Endodermal cell (in vitro differentiated cells): ENCODE measurements at regions not wholly inside any gene's neighbourhood (a gene's known extent, or its start where the extent isn't known, plus 50 kb on each side); places are given as distances from the start of the nearest gene placed in this dataset.

Experiments used
- DNase-seq: peaks from one replicate; pipeline ENCODE4 v3.0.0-alpha.2; 2017
- H3K27ac ChIP-seq: 2 replicates; pipeline ENCODE4 v1.5.1; 2013; ENCODE audit warnings: mild to moderate bottlenecking, low read depth, low read length, moderate library complexity
- H3K27me3 ChIP-seq: 2 replicates; pipeline ENCODE4 v1.6.1; 2013; ENCODE audit warnings: mild to moderate bottlenecking, low read length, moderate library complexity; ENCODE audit not compliant: insufficient read depth, control insufficient read depth, poor library complexity, severe bottlenecking
- H3K36me3 ChIP-seq: 2 replicates; pipeline ENCODE4 v1.7.0; 2013; ENCODE audit warnings: mild to moderate bottlenecking, low read length, moderate library complexity; ENCODE audit not compliant: control insufficient read depth, insufficient read depth
- H3K4me1 ChIP-seq: one replicate; pipeline ENCODE4 v1.7.0; 2013; ENCODE audit warnings: low read length; ENCODE audit not compliant: control insufficient read depth, insufficient read depth
- H3K4me3 ChIP-seq: 2 replicates; pipeline ENCODE4 v1.5.1; 2013; ENCODE audit warnings: mild to moderate bottlenecking, low read length, moderate library complexity
- H3K9ac ChIP-seq: 2 replicates; pipeline ENCODE4 v1.6.1; 2013; ENCODE audit warnings: mild to moderate bottlenecking, low read length, moderate library complexity; ENCODE audit not compliant: poor library complexity, severe bottlenecking; ENCODE audit errors: extremely low read depth
- H3K9me3 ChIP-seq: 2 replicates; pipeline ENCODE4 v1.6.1; 2013; ENCODE audit warnings: mild to moderate bottlenecking, low read length, moderate library complexity; ENCODE audit not compliant: control insufficient read depth
- H3K27ac Mint-ChIP-seq: 2 replicates; pipeline ENCODE4 v1.8.0; 2020; ENCODE audit warnings: mixed read lengths
- H3K27me3 Mint-ChIP-seq: 2 replicates; pipeline ENCODE4 v1.8.0; 2021; ENCODE audit warnings: mild to moderate bottlenecking, mixed read lengths; ENCODE audit not compliant: insufficient read depth
- H3K36me3 Mint-ChIP-seq: 2 replicates; pipeline ENCODE4 v1.8.0; 2020; ENCODE audit warnings: low read depth, mixed read lengths
- H3K4me1 Mint-ChIP-seq: 2 replicates; pipeline ENCODE4 v1.8.0; 2020; ENCODE audit warnings: mixed read lengths
- H3K4me3 Mint-ChIP-seq: 2 replicates; pipeline ENCODE4 v1.8.0; 2020; ENCODE audit warnings: mild to moderate bottlenecking, moderate library complexity, mixed read lengths
- H3K9me3 Mint-ChIP-seq: 2 replicates; pipeline ENCODE4 v1.8.0; 2020; ENCODE audit warnings: mild to moderate bottlenecking, mixed read lengths
- WGBS, 2 experiments: methylation state at CpG; one replicate each; pipeline versions ENCODE4 v1.1.5 to v1.1.7; 2013; ENCODE audit warnings: missing lambda C conversion rate in 2 of 2, mixed read lengths in 1 of 2; ENCODE audit not compliant: insufficient coverage in 1 of 2, insufficient read length in 1 of 2; 5-methylcytosine and 5-hydroxymethylcytosine counted together
- TF ChIP-seq, protein P1 (sequence below): fragments of 200-600 bp; sonication (generic); conservative IDR thresholded peaks from 2 replicates; pipeline ENCODE4 v1.5.0; 2021; ENCODE audit warnings: antibody characterized with exemption, mild to moderate bottlenecking

DNA sequence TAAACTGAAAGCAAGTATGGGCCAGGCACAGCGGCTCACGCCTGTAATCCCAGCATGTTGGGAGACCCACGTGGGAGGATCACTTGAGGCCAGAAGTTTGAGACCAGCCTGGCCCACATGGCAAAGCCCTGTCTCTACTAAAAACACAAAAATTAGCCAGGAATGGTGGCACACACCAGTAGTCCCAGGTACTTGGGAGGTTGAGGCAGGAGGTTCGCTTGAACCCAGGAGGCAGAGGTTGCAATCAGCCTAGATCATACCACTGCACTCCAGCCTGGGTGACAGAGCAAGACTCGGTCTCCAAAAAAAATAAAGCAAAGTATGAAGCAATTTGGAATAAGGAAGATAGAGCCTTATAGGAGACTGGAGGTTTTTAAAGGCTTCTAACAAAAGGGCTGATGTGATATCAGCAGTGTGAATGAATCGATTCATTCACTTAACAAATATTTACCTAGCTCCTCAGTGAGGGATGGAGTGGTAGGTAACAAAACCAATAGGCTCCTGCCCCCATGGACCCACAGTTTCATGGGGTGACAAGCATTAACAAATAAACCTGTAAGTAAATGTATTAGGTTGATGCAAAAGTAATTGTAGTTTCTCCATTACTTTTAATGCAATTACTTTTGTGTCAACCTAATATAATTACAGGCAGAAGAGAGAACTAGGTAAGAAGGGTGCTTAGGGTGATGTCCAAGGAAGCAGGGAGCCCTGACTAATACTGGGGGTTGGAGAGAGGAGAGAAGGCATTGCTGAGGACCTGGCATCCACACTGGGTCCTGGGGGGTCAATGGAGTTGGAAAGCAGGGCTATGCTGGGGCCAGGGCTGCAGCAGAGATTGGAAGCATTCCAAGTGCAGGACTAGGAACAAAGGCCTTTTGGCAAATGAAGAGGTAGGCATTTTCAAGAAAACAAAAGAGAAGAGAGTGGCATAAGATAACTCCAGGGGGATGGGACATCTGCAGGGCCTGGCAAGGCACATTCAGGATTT lies 195.4 kb upstream of the ARL4C start:
- Histone ChIP-seq H3K36me3 (no peaks in the 10 kb centered on the region), H3K27me3 (no peaks in the 10 kb centered on the region), H3K9me3 (peaks cover 36% of the 10 kb centered on the region), H3K27ac (no peak overlapping the region), H3K4me1 (peaks cover 20% of the 10 kb centered on the region), H3K4me3 (no peak overlapping the region), H3K9ac (no peak overlapping the region)
- H3K9me3 Mint-ChIP-seq, result peaks cover 48% of the 10 kb centered on the region
- H3K4me1 Mint-ChIP-seq, result peaks cover 33% of the 10 kb centered on the region
- H3K27ac Mint-ChIP-seq, result peak overlapping the region; percentile 82
- peaks cover 32% of the 10 kb centered on the region for H3K36me3 Mint-ChIP-seq
- WGBS, 2 experiments, result 91% methylated on average over 5 to 6 of the region's 6 CpGs
- TF ChIP-seq, protein P1, sequence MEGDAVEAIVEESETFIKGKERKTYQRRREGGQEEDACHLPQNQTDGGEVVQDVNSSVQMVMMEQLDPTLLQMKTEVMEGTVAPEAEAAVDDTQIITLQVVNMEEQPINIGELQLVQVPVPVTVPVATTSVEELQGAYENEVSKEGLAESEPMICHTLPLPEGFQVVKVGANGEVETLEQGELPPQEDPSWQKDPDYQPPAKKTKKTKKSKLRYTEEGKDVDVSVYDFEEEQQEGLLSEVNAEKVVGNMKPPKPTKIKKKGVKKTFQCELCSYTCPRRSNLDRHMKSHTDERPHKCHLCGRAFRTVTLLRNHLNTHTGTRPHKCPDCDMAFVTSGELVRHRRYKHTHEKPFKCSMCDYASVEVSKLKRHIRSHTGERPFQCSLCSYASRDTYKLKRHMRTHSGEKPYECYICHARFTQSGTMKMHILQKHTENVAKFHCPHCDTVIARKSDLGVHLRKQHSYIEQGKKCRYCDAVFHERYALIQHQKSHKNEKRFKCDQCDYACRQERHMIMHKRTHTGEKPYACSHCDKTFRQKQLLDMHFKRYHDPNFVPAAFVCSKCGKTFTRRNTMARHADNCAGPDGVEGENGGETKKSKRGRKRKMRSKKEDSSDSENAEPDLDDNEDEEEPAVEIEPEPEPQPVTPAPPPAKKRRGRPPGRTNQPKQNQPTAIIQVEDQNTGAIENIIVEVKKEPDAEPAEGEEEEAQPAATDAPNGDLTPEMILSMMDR, result no peak
- H3K4me3 Mint-ChIP-seq, result no peak overlapping the region
- no peaks in the 10 kb centered on the region for H3K27me3 Mint-ChIP-seq
- peak; percentile 25 for DNase-seq

DNA sequence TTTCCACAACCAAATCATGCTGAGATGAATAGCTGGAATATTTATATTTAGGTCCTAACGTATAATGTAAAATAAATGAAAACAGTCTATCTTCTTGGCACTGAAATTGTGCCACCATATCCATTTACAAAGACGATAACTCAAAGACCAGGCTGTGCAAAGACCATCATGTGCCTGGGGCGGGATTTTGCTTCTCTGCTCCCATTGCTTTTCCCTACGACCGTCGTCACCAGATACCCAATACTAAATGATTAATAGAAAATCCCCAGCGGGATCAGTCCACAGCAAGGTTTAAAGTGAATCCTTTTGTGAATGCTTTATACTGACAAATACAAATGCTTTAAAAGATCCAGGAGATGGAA lies 194.3 kb upstream of the ARL4C start:
- peak overlapping the region; percentile 91 for H3K27ac ChIP-seq
- no peak overlapping the region for H3K4me3 Mint-ChIP-seq
- H3K27ac Mint-ChIP-seq, result no peak overlapping the region
- WGBS, 2 experiments, result 68 to 87% methylated on average over 5 to 7 of the region's 7 CpGs
- no peak overlapping the region for H3K9ac ChIP-seq
- peaks cover 24% of the 10 kb centered on the region for H3K36me3 Mint-ChIP-seq
- peaks cover 42% of the 10 kb centered on the region for H3K4me1 Mint-ChIP-seq
- peaks cover 26% of the 10 kb centered on the region for H3K4me1 ChIP-seq
- H3K36me3 ChIP-seq, result no peaks in the 10 kb centered on the region
- TF ChIP-seq, protein P1, result no peak
- peaks cover 26% of the 10 kb centered on the region for H3K9me3 ChIP-seq
- H3K27me3 Mint-ChIP-seq, result no peaks in the 10 kb centered on the region
- no peaks in the 10 kb centered on the region for H3K27me3 ChIP-seq
- peak; percentile 15 for DNase-seq
- peaks cover 38% of the 10 kb centered on the region for H3K9me3 Mint-ChIP-seq
- no peak overlapping the region for H3K4me3 ChIP-seq

DNA sequence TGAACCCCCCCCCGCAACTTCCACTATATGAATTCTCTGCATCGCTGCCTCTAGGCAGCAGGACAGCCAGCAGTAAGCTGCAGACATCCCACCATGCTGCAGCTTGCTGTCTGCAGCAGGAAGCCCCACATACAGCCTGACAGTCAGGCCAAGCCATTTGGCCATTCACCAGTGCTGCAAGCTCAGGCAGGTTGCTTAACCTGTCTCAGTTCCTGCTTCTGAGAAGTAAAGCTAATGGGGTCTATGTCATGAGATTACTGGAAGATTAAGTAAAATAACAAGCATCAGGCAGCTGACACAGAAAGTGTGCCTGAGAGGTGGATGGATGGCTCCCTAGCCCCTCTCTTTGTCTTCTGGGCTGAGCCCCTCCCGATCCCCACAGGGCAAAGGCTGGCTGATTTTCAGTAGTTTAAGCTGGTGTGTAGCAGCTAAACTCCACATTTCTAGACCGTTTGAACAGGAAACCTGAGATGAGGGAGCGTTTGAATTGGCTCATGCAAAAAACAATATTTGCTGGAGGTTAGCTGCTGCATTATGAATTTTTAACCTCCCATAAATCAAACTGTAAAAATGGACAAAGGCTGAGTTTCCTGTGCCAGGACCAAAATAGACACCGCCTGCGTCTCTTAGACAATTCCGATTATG lies 193.8 kb upstream of the ARL4C start:
- Histone ChIP-seq H3K4me3 (no peak overlapping the region), H3K27ac (peak overlapping the region; percentile 91), H3K4me1 (peaks cover 31% of the 10 kb centered on the region), H3K27me3 (no peaks in the 10 kb centered on the region), H3K36me3 (no peaks in the 10 kb centered on the region), H3K9me3 (peaks cover 21% of the 10 kb centered on the region), H3K9ac (no peak overlapping the region)
- peak; percentile 45 for DNase-seq
- Mint-ChIP-seq H3K27me3 (no peaks in the 10 kb centered on the region), H3K9me3 (peaks cover 33% of the 10 kb centered on the region), H3K27ac (no peak overlapping the region), H3K4me1 (peaks cover 47% of the 10 kb centered on the region), H3K4me3 (no peak overlapping the region), H3K36me3 (peaks cover 19% of the 10 kb centered on the region)
- TF ChIP-seq, protein P1, result no peak
- WGBS, 2 experiments, result 79 to 81% methylated on average over 5 to 8 of the region's 8 CpGs
